Stomach (tissue), 8 donors: ENCODE measurements at regions not wholly inside any gene's neighbourhood (a gene's known extent, or its start where the extent isn't known, plus 50 kb on each side); places are given as distances from the start of the nearest gene placed in this dataset.

Experiments
- DNase-seq, 2 donors: peaks; one replicate each; pipeline versions ENCODE4 v3.0.0 to v3.0.0-alpha.2; 2013 to 2019
- H3K27ac ChIP-seq, 5 donors: fragments of 200-600 bp in 4 of 5; sonication (generic) in 4 of 5; one replicate each; pipeline ENCODE4 v1.5.1; 2013 to 2019; ENCODE audit warnings: mild to moderate bottlenecking in 1 of 5, moderate library complexity in 1 of 5
- H3K27me3 ChIP-seq, 3 donors: fragments of 200-600 bp; sonication (generic); one replicate each; pipeline ENCODE4 v1.5.1; 2017 to 2019; ENCODE audit warnings: mixed run types in 1 of 3
- H3K36me3 ChIP-seq, 4 donors: fragments of 200-600 bp; sonication (generic); 1 replicate in 3 of 4; 2 replicates in 1 of 4; pipeline ENCODE4 v1.5.1; 2016 to 2019
- H3K4me1 ChIP-seq, 4 donors: fragments of 200-600 bp; sonication (generic); one replicate each; pipeline ENCODE4 v1.5.1; 2016 to 2019
- H3K4me3 ChIP-seq, 4 donors: fragments of 200-600 bp; sonication (generic) in 3 of 4; one replicate each; pipeline ENCODE4 v1.5.1; 2016 to 2019; ENCODE audit warnings: mild to moderate bottlenecking in 1 of 4
- H3K9me3 ChIP-seq, 4 donors: fragments of 200-600 bp; sonication (generic); one replicate each; pipeline ENCODE4 v1.5.1; 2016 to 2019
- CTCF ChIP-seq, 7 experiments: fragments of 450-650 bp in 4 of 7; fragments of 200-600 bp in 3 of 7; sonication (generic) in 3 of 7; IDR thresholded peaks; one replicate each; pipeline ENCODE4 v1.5.1; 2016 to 2019; ENCODE audit warnings: antibody characterized with exemption in 7 of 7, control low read depth in 2 of 7, mild to moderate bottlenecking in 1 of 7
- EP300 ChIP-seq: sonication (generic); formaldehyde crosslinking; IDR thresholded peaks from one replicate; pipeline ENCODE4 v1.6.1; 2017; ENCODE audit warnings: antibody characterized with exemption
- POLR2A ChIP-seq, 4 donors: fragments of 450-650 bp; IDR thresholded peaks; one replicate each; pipeline ENCODE4 v1.6.1; 2016; ENCODE audit warnings: antibody characterized with exemption in 4 of 4, control low read depth in 2 of 4, mild to moderate bottlenecking in 1 of 4, moderate library complexity in 1 of 4
- POLR2AphosphoS5 ChIP-seq, 3 donors: sonication (generic); formaldehyde crosslinking; IDR thresholded peaks; one replicate each; pipeline ENCODE4 v1.6.1; 2016; ENCODE audit warnings: antibody characterized with exemption in 3 of 3
- WGBS, 5 donors: extraction: QIAGEN DNeasy Blood & Tissue Kit in 3 of 5; methylation state at CpG; one replicate each; pipeline versions ENCODE4 v1.1.5 to v1.1.7; 2013 to 2018; 5-methylcytosine and 5-hydroxymethylcytosine counted together
- intact Hi-C: fragments of 100-400 bp; cut with DNase I; formaldehyde crosslinking; loops from one replicate; pipeline ENCODE4 v1.15.1; 2023; ENCODE audit warnings: low total_unique reads
- donor health status: healthy with polysubstance abuse.
- donor health status: Bipolar disorder and iron deficiency.
- donor health status: healthy.

GRCh38 chr3:170714562-170715535, 129.0 kb upstream of the SLC7A14 start:
- H3K27ac ChIP-seq: no peak overlapping the region
- H3K4me3 ChIP-seq: no peak overlapping the region
- H3K27me3 ChIP-seq: no peaks in the 10 kb centered on the region
- no peak for TF ChIP-seq CTCF (IDR thresholded peaks at IDR 0.05)
- no peak for TF ChIP-seq EP300
- no peak for TF ChIP-seq POLR2A (IDR thresholded peaks at IDR 0.05)
- no peak for TF ChIP-seq POLR2AphosphoS5 (IDR thresholded peaks at IDR 0.05)
- no peaks in the 10 kb centered on the region for H3K36me3 ChIP-seq
- peaks cover 5 to 7% (median 5%) of the 10 kb centered on the region in 4 donors for H3K9me3 ChIP-seq
- no peak for DNase-seq
- intact Hi-C loops: no loop called here
- H3K4me1 ChIP-seq: no peaks in the 10 kb centered on the region
- WGBS, 5 donors: 64 to 70% (median 65%) methylated on average over 3 of the region's 3 CpGs

- 73 to 84% (median 80%) methylated on average over 3 of the region's 3 CpGs for whole genome bisulfite sequencing, 5 donors
- no peaks in the 10 kb centered on the region for H3K27me3 ChIP-seq
- H3K4me3 ChIP-seq: no peak overlapping the region
- no peaks in the 10 kb centered on the region for H3K36me3 ChIP-seq
- H3K4me1 ChIP-seq: no peaks in the 10 kb centered on the region
- intact Hi-C loops: no loop called here
- no peak overlapping the region for H3K27ac ChIP-seq
- no peak for DNase-seq
- H3K9me3 ChIP-seq: peaks cover 8 to 14% (median 12%) of the 10 kb centered on the region in 4 donors
- no peak for TF ChIP-seq EP300
- TF ChIP-seq POLR2AphosphoS5 (IDR thresholded peaks at IDR 0.05): no peak
- TF ChIP-seq POLR2A (IDR thresholded peaks at IDR 0.05): no peak
Measured at GRCh38 chr3:170714122-170714521, 128.2 kb upstream of the SLC7A14 start.

GRCh38 chr3:170713653-170714052, 127.8 kb upstream of the SLC7A14 start:
- Histone ChIP-seq H3K4me1 (no peaks in the 10 kb centered on the region), H3K36me3 (no peaks in the 10 kb centered on the region), H3K9me3 (peaks cover 8 to 15% (median 15%) of the 10 kb centered on the region in 4 donors), H3K4me3 (no peak overlapping the region), H3K27ac (no peak overlapping the region), H3K27me3 (no peaks in the 10 kb centered on the region)
- DNase-seq: no peak
- intact Hi-C loops: no loop called here
- 44 to 52% (median 49%) methylated on average over 4 of the region's 4 CpGs for WGBS, 5 donors
- no peak for TF ChIP-seq EP300
- no peak for TF ChIP-seq CTCF (IDR thresholded peaks at IDR 0.05)
- no peak for TF ChIP-seq POLR2A (IDR thresholded peaks at IDR 0.05)
- no peak for TF ChIP-seq POLR2AphosphoS5 (IDR thresholded peaks at IDR 0.05)

- TF ChIP-seq CTCF (IDR thresholded peaks at IDR 0.05): no peak
- TF ChIP-seq EP300: no peak
- no peak for TF ChIP-seq POLR2AphosphoS5 (IDR thresholded peaks at IDR 0.05)
- no peak for TF ChIP-seq POLR2A (IDR thresholded peaks at IDR 0.05)
- Histone ChIP-seq H3K4me3 (no peak overlapping the region), H3K36me3 (no peaks in the 10 kb centered on the region), H3K9me3 (peaks cover 8 to 15% (median 15%) of the 10 kb centered on the region in 4 donors), H3K27ac (no peak overlapping the region), H3K4me1 (no peaks in the 10 kb centered on the region), H3K27me3 (no peaks in the 10 kb centered on the region)
- WGBS, 5 donors: 64 to 80% (median 78%) methylated on average over 2 of the region's 2 CpGs
- no peak for DNase-seq
- intact Hi-C loops: no loop called here
Measured at GRCh38 chr3:170712798-170713197, 126.9 kb upstream of the SLC7A14 start.

- H3K4me3 ChIP-seq: no peak overlapping the region
- no peaks in the 10 kb centered on the region for H3K36me3 ChIP-seq
- H3K9me3 ChIP-seq: peaks cover 8 to 15% (median 15%) of the 10 kb centered on the region in 4 donors
- no peak overlapping the region for H3K27ac ChIP-seq
- H3K4me1 ChIP-seq: no peaks in the 10 kb centered on the region
- no peak for DNase-seq
- TF ChIP-seq POLR2A (IDR thresholded peaks at IDR 0.05) (no peak), POLR2AphosphoS5 (IDR thresholded peaks at IDR 0.05) (no peak), EP300 (no peak), CTCF (IDR thresholded peaks at IDR 0.05) (no peak)
- intact Hi-C loops: no loop called here
- H3K27me3 ChIP-seq: no peaks in the 10 kb centered on the region
- WGBS, 5 donors: 81 to 93% (median 87%) methylated on average over 1 of the region's 1 CpG
Measured at GRCh38 chr3:170712336-170712735, 126.5 kb upstream of the SLC7A14 start.
